ENCODE measurements at regions not wholly inside any gene's neighbourhood (a gene's known extent, or its start where the extent isn't known, plus 50 kb on each side); places are given as distances from the start of the nearest gene placed in this dataset.

- TF ChIP-seq PATZ1 (CRISPR knock-in tag; IDR thresholded peaks at IDR 0.05; ENCODE audit: borderline replicate concordance) (no peak), ZFP30 (CRISPR knock-in tag; IDR thresholded peaks at IDR 0.05) (no peak), GLIS3 (CRISPR knock-in tag; IDR thresholded peaks at IDR 0.05) (no peak), ZFP3 (CRISPR knock-in tag; IDR thresholded peaks at IDR 0.05) (no peak), TOX (CRISPR knock-in tag; IDR thresholded peaks at IDR 0.05; ENCODE audit: borderline replicate concordance) (no peak)
Measured at GRCh38 chr20:21618759-21619416, 86.6 kb upstream of the PAX1 start (continued).

- peak; percentile 99 for ATAC-seq
- no peak for TF ChIP-seq ZFP3 (CRISPR knock-in tag; IDR thresholded peaks at IDR 0.05)
Measured at GRCh38 chr20:21615617-21616080, 89.8 kb upstream of the PAX1 start.

GRCh38 chr20:21614980-21615379, 90.5 kb upstream of the PAX1 start:
- TF ChIP-seq OSR1 (CRISPR knock-in tag; IDR thresholded peaks at IDR 0.05) (no peak), PATZ1 (CRISPR knock-in tag; IDR thresholded peaks at IDR 0.05; ENCODE audit: borderline replicate concordance) (no peak), ZNF8 (CRISPR knock-in tag; IDR thresholded peaks at IDR 0.05) (no peak), ZNF565 (CRISPR knock-in tag; conservative IDR thresholded peaks at IDR 0.05; ENCODE audit: low read depth) (no peak), ZFP3 (CRISPR knock-in tag; IDR thresholded peaks at IDR 0.05) (no peak), ISL1 (CRISPR knock-in tag; IDR thresholded peaks at IDR 0.05) (no peak), ZC3H10 (CRISPR knock-in tag; IDR thresholded peaks at IDR 0.05) (no peak), SNAI2 (CRISPR knock-in tag; IDR thresholded peaks at IDR 0.05) (no peak), ZNF70 (CRISPR knock-in tag; IDR thresholded peaks at IDR 0.05) (no peak), TOX (CRISPR knock-in tag; IDR thresholded peaks at IDR 0.05; ENCODE audit: borderline replicate concordance) (no peak), ARNTL (CRISPR knock-in tag; IDR thresholded peaks at IDR 0.05; ENCODE audit: borderline replicate concordance, low read depth) (no peak), ZFP30 (CRISPR knock-in tag; IDR thresholded peaks at IDR 0.05) (no peak), BACH2 (CRISPR knock-in tag; IDR thresholded peaks at IDR 0.05; ENCODE audit: borderline replicate concordance) (no peak), PPARA (CRISPR knock-in tag; IDR thresholded peaks at IDR 0.05; ENCODE audit: borderline replicate concordance) (no peak), TCF4 (CRISPR knock-in tag; IDR thresholded peaks at IDR 0.05; ENCODE audit: borderline replicate concordance) (no peak)
- no peak for ATAC-seq

- TF ChIP-seq TCF4 (CRISPR knock-in tag; IDR thresholded peaks at IDR 0.05; ENCODE audit: borderline replicate concordance): no peak
- TF ChIP-seq PPARA (CRISPR knock-in tag; IDR thresholded peaks at IDR 0.05; ENCODE audit: borderline replicate concordance): no peak
- no peak for TF ChIP-seq ARNTL (CRISPR knock-in tag; IDR thresholded peaks at IDR 0.05; ENCODE audit: borderline replicate concordance, low read depth)
- no peak for ATAC-seq
Measured at GRCh38 chr20:21613512-21613911, 92.0 kb upstream of the PAX1 start.

- TF ChIP-seq TOX (CRISPR knock-in tag; IDR thresholded peaks at IDR 0.05; ENCODE audit: borderline replicate concordance): no peak
- TF ChIP-seq CREB5 (CRISPR knock-in tag; IDR thresholded peaks at IDR 0.05; ENCODE audit: low read depth): no peak
- TF ChIP-seq OSR1 (CRISPR knock-in tag; IDR thresholded peaks at IDR 0.05): no peak
- TF ChIP-seq TCF4 (CRISPR knock-in tag; IDR thresholded peaks at IDR 0.05; ENCODE audit: borderline replicate concordance): no peak
- no peak for TF ChIP-seq ZNF70 (CRISPR knock-in tag; IDR thresholded peaks at IDR 0.05)
- TF ChIP-seq SNAI2 (CRISPR knock-in tag; IDR thresholded peaks at IDR 0.05): no peak
- no peak for TF ChIP-seq BACH2 (CRISPR knock-in tag; IDR thresholded peaks at IDR 0.05; ENCODE audit: borderline replicate concordance)
- no peak for TF ChIP-seq PATZ1 (CRISPR knock-in tag; IDR thresholded peaks at IDR 0.05; ENCODE audit: borderline replicate concordance)
- TF ChIP-seq CSDC2 (CRISPR knock-in tag; IDR thresholded peaks at IDR 0.05): no peak
- no peak for TF ChIP-seq ZFP3 (CRISPR knock-in tag; IDR thresholded peaks at IDR 0.05)
- TF ChIP-seq ZFP30 (CRISPR knock-in tag; IDR thresholded peaks at IDR 0.05): no peak
- no peak for TF ChIP-seq TSHZ2 (CRISPR knock-in tag; IDR thresholded peaks at IDR 0.05)
- TF ChIP-seq ISL1 (CRISPR knock-in tag; IDR thresholded peaks at IDR 0.05): no peak
- no peak for TF ChIP-seq RARB (CRISPR knock-in tag; IDR thresholded peaks at IDR 0.05)
- TF ChIP-seq ZC3H10 (CRISPR knock-in tag; IDR thresholded peaks at IDR 0.05): no peak
- ATAC-seq: no peak
Measured at GRCh38 chr20:21609981-21610380, 95.5 kb upstream of the PAX1 start.
